ENCODE measurements at regions not wholly inside any gene's neighbourhood (a gene's known extent, or its start where the extent isn't known, plus 50 kb on each side); places are given as distances from the start of the nearest gene placed in this dataset.

- Histone ChIP-seq H3K36me3 (ENCODE audit: low read depth) (no peaks in the 10 kb centered on the region), H3K4me1 (ENCODE audit: insufficient read depth, poor library complexity, severe bottlenecking) (no peaks in the 10 kb centered on the region), H3K4me3 (ENCODE audit: severe bottlenecking) (no peak overlapping the region), H3K27ac (ENCODE audit: poor library complexity, severe bottlenecking) (no peak overlapping the region), H3K27me3 (ENCODE audit: insufficient read depth, poor library complexity, severe bottlenecking) (no peaks in the 10 kb centered on the region), H3K9me3 (ENCODE audit: severe bottlenecking) (no peaks in the 10 kb centered on the region)
- DNase-seq (ENCODE audit: low spot score) (no peak), ATAC-seq (ENCODE audit: low read depth) (no peak)
- TF ChIP-seq CTCF (IDR thresholded peaks at IDR 0.05; ENCODE audit: poor library complexity, severe bottlenecking) = no peak
These were observed 319.7 kb downstream of the SOX11 start for GRCh38 chr2:6011921-6012320.

GRCh38 chr2:6017736-6018286 lies 325.6 kb downstream of the SOX11 start:
- H3K4me3 ChIP-seq (ENCODE audit: severe bottlenecking) = no peak overlapping the region
- H3K4me1 ChIP-seq (ENCODE audit: insufficient read depth, poor library complexity, severe bottlenecking) = no peaks in the 10 kb centered on the region
- H3K36me3 ChIP-seq (ENCODE audit: low read depth) = no peaks in the 10 kb centered on the region
- ATAC-seq (ENCODE audit: low read depth) = no peak
- DNase-seq (ENCODE audit: low spot score) = no peak
- no peak overlapping the region for H3K27ac ChIP-seq (ENCODE audit: poor library complexity, severe bottlenecking)
- no peaks in the 10 kb centered on the region for H3K9me3 ChIP-seq (ENCODE audit: severe bottlenecking)
- no peaks in the 10 kb centered on the region for H3K27me3 ChIP-seq (ENCODE audit: insufficient read depth, poor library complexity, severe bottlenecking)
- no peak for TF ChIP-seq CTCF (IDR thresholded peaks at IDR 0.05; ENCODE audit: poor library complexity, severe bottlenecking)

- Histone ChIP-seq H3K4me1 (ENCODE audit: insufficient read depth, poor library complexity, severe bottlenecking) (no peaks in the 10 kb centered on the region), H3K4me3 (ENCODE audit: severe bottlenecking) (no peak overlapping the region), H3K36me3 (ENCODE audit: low read depth) (no peaks in the 10 kb centered on the region), H3K27me3 (ENCODE audit: insufficient read depth, poor library complexity, severe bottlenecking) (no peaks in the 10 kb centered on the region), H3K27ac (ENCODE audit: poor library complexity, severe bottlenecking) (no peak overlapping the region), H3K9me3 (ENCODE audit: severe bottlenecking) (no peaks in the 10 kb centered on the region)
- no peak for TF ChIP-seq CTCF (IDR thresholded peaks at IDR 0.05; ENCODE audit: poor library complexity, severe bottlenecking)
- DNase-seq (ENCODE audit: low spot score) = no peak
- ATAC-seq (ENCODE audit: low read depth) = no peak
These were observed 332.0 kb downstream of the SOX11 start for GRCh38 chr2:6024229-6024628.

- no peak for DNase-seq (ENCODE audit: low spot score)
- no peak for ATAC-seq (ENCODE audit: low read depth)
- no peaks in the 10 kb centered on the region for H3K36me3 ChIP-seq (ENCODE audit: low read depth)
These were observed 332.6 kb downstream of the SOX11 start for GRCh38 chr2:6024784-6025183.

More at GRCh38 chr2:6024784-6025183, 332.6 kb downstream of the SOX11 start:
- H3K27ac ChIP-seq (ENCODE audit: poor library complexity, severe bottlenecking) = no peak overlapping the region
- no peaks in the 10 kb centered on the region for H3K27me3 ChIP-seq (ENCODE audit: insufficient read depth, poor library complexity, severe bottlenecking)
- H3K9me3 ChIP-seq (ENCODE audit: severe bottlenecking) = no peaks in the 10 kb centered on the region
- no peak overlapping the region for H3K4me3 ChIP-seq (ENCODE audit: severe bottlenecking)
- no peaks in the 10 kb centered on the region for H3K4me1 ChIP-seq (ENCODE audit: insufficient read depth, poor library complexity, severe bottlenecking)
- no peak for TF ChIP-seq CTCF (IDR thresholded peaks at IDR 0.05; ENCODE audit: poor library complexity, severe bottlenecking)

Data from RWPE2 (cell line).